ENCODE measurements at regions not wholly inside any gene's neighbourhood (a gene's known extent, or its start where the extent isn't known, plus 50 kb on each side); places are given as distances from the start of the nearest gene placed in this dataset.

DNA sequence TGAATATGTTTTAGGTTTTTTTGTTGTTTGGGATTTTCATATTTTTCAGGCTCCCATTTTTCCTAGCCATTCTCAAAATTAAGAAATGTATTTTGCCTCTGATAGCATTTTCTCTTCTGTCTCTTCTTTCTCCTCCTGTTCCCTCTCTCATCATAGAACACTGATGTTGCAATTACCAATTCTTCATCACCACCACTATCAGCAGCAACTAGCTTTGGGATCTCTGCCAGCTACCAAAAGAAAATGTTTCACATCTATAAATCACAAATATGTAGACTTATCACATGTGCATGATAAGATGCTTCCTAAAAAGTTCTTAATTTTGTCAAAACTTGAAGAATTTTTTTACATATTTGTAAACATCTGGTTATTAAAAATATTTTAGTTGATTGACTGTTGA is 887.1 kb downstream of the MAT2B start:
- TF ChIP-seq, protein P1, sequence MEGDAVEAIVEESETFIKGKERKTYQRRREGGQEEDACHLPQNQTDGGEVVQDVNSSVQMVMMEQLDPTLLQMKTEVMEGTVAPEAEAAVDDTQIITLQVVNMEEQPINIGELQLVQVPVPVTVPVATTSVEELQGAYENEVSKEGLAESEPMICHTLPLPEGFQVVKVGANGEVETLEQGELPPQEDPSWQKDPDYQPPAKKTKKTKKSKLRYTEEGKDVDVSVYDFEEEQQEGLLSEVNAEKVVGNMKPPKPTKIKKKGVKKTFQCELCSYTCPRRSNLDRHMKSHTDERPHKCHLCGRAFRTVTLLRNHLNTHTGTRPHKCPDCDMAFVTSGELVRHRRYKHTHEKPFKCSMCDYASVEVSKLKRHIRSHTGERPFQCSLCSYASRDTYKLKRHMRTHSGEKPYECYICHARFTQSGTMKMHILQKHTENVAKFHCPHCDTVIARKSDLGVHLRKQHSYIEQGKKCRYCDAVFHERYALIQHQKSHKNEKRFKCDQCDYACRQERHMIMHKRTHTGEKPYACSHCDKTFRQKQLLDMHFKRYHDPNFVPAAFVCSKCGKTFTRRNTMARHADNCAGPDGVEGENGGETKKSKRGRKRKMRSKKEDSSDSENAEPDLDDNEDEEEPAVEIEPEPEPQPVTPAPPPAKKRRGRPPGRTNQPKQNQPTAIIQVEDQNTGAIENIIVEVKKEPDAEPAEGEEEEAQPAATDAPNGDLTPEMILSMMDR (IDR thresholded peaks at IDR 0.05 in 8 of 11, conservative IDR thresholded peaks at IDR 0.05 in 3 of 11): no peak
- no peak for TF ChIP-seq POLR2A (IDR thresholded peaks at IDR 0.05)
- TF ChIP-seq POLR2AphosphoS5 (IDR thresholded peaks at IDR 0.05): no peak
- Histone ChIP-seq H3K27ac (no peak overlapping the region), H3K4me3 (no peak overlapping the region), H3K4me1 (no peaks in the 10 kb centered on the region), H3K36me3 (no peaks in the 10 kb centered on the region), H3K9me3 (peaks cover 0 to 4% (median 0%) of the 10 kb centered on the region in 8 donors), H3K27me3 (replicated peaks in 1 of 7) (no peaks in the 10 kb centered on the region)
- intact Hi-C loops (cut with DNase I; ENCODE audit: low total_unique reads): no loop called here
- no peak for DNase-seq

DNA sequence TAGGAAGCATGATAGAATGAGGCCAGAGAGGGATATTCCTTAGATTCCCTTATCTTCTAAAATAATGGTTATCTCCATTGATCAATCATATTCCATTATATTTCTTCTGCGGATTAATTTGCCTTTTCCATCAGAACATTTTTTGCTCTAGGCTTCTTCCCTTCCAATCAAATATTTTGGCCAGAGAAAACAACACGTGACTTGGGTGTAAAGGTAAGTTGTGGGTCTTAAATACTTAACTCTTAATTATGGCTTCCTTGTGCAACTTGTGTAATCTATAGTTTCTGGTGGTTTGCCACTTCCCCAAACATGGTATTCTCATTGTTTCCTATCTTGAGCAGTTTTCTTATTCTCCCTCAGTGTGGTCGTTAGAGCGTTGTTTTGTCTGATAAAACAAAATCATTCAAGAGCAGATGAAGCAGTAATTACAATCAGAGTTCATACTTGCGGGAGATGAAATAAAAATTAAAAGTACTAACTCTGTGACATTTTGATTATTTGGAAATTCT is 889.3 kb downstream of the MAT2B start:
- H3K4me3 ChIP-seq: no peak overlapping the region
- no peaks in the 10 kb centered on the region for H3K36me3 ChIP-seq
- no peaks in the 10 kb centered on the region for H3K4me1 ChIP-seq
- H3K27me3 ChIP-seq (replicated peaks in 1 of 7): no peaks in the 10 kb centered on the region
- 38 to 53% (median 43%) methylated on average over 5 of the region's 5 CpGs for WGBS, 5 donors
- DNase-seq: no peak
- TF ChIP-seq, protein P1 (IDR thresholded peaks at IDR 0.05 in 8 of 11, conservative IDR thresholded peaks at IDR 0.05 in 3 of 11): no peak
- no peak for TF ChIP-seq POLR2A (IDR thresholded peaks at IDR 0.05)
- no peak for TF ChIP-seq POLR2AphosphoS5 (IDR thresholded peaks at IDR 0.05)
- intact Hi-C loops (cut with DNase I; ENCODE audit: low total_unique reads): no loop called here
- H3K9me3 ChIP-seq: peaks cover 0 to 4% (median 0%) of the 10 kb centered on the region in 8 donors
- H3K27ac ChIP-seq: no peak overlapping the region

DNA sequence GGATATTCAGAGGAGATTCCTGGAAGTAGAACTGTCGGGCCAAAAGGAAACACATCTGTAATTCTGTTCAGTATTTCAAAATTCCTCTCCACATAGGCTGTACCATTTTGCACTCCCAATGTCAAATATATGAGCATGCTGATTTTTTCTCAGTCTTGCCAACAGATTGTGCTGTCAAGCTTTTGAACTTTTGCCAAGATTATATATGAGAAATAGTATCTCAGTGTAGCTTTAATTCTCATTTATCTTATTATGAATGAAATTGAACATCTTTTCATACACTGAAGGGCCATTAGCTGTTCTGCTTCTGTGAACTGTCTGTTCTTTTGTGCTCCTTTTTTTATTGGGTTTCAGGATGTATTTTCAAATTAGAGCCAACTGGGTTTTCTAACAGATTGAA is 907.1 kb downstream of the MAT2B start:
- no peak for DNase-seq

DNA sequence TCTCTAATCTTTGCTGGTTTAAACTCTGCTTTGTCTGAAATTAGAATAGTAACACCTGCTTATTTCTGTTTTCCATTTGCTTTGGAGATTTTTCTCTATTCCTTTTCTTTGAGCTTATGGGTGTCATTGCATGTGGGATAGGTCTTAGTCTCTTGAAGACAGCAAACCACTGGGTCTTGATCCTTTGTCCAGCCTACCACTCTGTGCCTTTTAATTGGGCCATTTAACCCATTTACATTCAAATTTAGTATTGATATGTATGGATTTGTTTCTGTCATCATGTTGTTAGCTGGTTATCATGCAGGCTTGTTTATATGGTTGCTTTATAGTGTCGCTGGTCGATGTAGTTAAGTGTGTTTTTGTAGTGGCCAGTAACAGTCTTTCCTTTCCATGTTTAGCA is 914.7 kb downstream of the MAT2B start:
- intact Hi-C loops (cut with DNase I; ENCODE audit: low total_unique reads): no loop called here
- H3K9me3 ChIP-seq: peaks cover 0 to 61% (median 38%) of the 10 kb centered on the region in 8 donors
- 73 to 92% (median 85%) methylated on average over 2 of the region's 2 CpGs for WGBS, 5 donors
- no peaks in the 10 kb centered on the region for H3K4me1 ChIP-seq
- TF ChIP-seq POLR2A (IDR thresholded peaks at IDR 0.05): no peak
- TF ChIP-seq, protein P1 (IDR thresholded peaks at IDR 0.05 in 8 of 11, conservative IDR thresholded peaks at IDR 0.05 in 3 of 11): no peak
- no peak for TF ChIP-seq POLR2AphosphoS5 (IDR thresholded peaks at IDR 0.05)
- H3K4me3 ChIP-seq: no peak overlapping the region
- DNase-seq: no peak
- H3K36me3 ChIP-seq: no peaks in the 10 kb centered on the region
- H3K27me3 ChIP-seq (replicated peaks in 1 of 7): no peaks in the 10 kb centered on the region
- no peak overlapping the region for H3K27ac ChIP-seq

More for the DNA sequence above, 907.1 kb downstream of the MAT2B start:
- 65 to 83% (median 78%) methylated on average over 1 of the region's 1 CpG for WGBS, 5 donors
- Histone ChIP-seq H3K9me3 (peaks cover 0 to 6% (median 0%) of the 10 kb centered on the region in 8 donors), H3K27me3 (replicated peaks in 1 of 7) (no peaks in the 10 kb centered on the region), H3K36me3 (no peaks in the 10 kb centered on the region), H3K27ac (no peak overlapping the region), H3K4me3 (no peak overlapping the region), H3K4me1 (no peaks in the 10 kb centered on the region)
- TF ChIP-seq POLR2AphosphoS5 (IDR thresholded peaks at IDR 0.05) (no peak), POLR2A (IDR thresholded peaks at IDR 0.05) (no peak)
- TF ChIP-seq, protein P1 (IDR thresholded peaks at IDR 0.05 in 8 of 11, conservative IDR thresholded peaks at IDR 0.05 in 3 of 11): no peak
- intact Hi-C loops (cut with DNase I; ENCODE audit: low total_unique reads): no loop called here
